ENCODE measurements at regions not wholly inside any gene's neighbourhood (a gene's known extent, or its start where the extent isn't known, plus 50 kb on each side); places are given as distances from the start of the nearest gene placed in this dataset.

GRCh38 chr5:44983006-44983405 lies 174.3 kb downstream of the MRPS30 start:
- no peaks in the 10 kb centered on the region for H3K27me3 Mint-ChIP-seq (ENCODE audit: low read depth in 3 of 3)
- TF ChIP-seq CTCF (IDR thresholded peaks at IDR 0.05), result no peak
- no peak overlapping the region for H3K27ac ChIP-seq (ENCODE audit: low read depth in 1 of 2, low read length in 2 of 2)
- no peak overlapping the region for H3K4me2 ChIP-seq (replicated peaks; ENCODE audit: extremely low read depth, low read length, poor library complexity, severe bottlenecking)
- H3K27me3 ChIP-seq (ENCODE audit: control insufficient read depth in 2 of 2, insufficient read depth in 2 of 2, low read length in 2 of 2), result no peaks in the 10 kb centered on the region
- no peak overlapping the region for H2AFZ ChIP-seq (ENCODE audit: insufficient read depth, low read depth, low read length, poor library complexity, severe bottlenecking)
- intact Hi-C loops (cut with micrococcal nuclease), result no loop called here
- no peak for DNase-seq
- H3K4me3 Mint-ChIP-seq, result no peak overlapping the region
- peaks cover 19 to 31% (median 26%) of the 10 kb centered on the region in 7 donors for H3K9me3 Mint-ChIP-seq
- no peaks in the 10 kb centered on the region for H3K36me3 ChIP-seq (replicated peaks in 1 of 2; ENCODE audit: control insufficient read depth in 1 of 2, insufficient read depth in 2 of 2, low read length in 2 of 2)
- no peaks in the 10 kb centered on the region for H4K20me1 ChIP-seq (ENCODE audit: insufficient read depth, low read length)
- H3K79me2 ChIP-seq (ENCODE audit: insufficient read depth, low read length), result no peaks in the 10 kb centered on the region
- no peaks in the 10 kb centered on the region for H3K4me1 Mint-ChIP-seq
- peaks cover 27 to 30% of the 10 kb centered on the region in 2 donors for H3K9me3 ChIP-seq (replicated peaks in 1 of 2; ENCODE audit: control insufficient read depth in 1 of 2, insufficient read depth in 1 of 2, low read length in 2 of 2)
- H3K27ac Mint-ChIP-seq, result no peak overlapping the region
- no peaks in the 10 kb centered on the region for H3K4me1 ChIP-seq (ENCODE audit: control insufficient read depth in 1 of 2, insufficient read depth in 2 of 2, low read length in 2 of 2)
- no peak overlapping the region for H3K9ac ChIP-seq (ENCODE audit: insufficient read depth, low read length, poor library complexity, severe bottlenecking)
- H3K36me3 Mint-ChIP-seq, result no peaks in the 10 kb centered on the region
- no peak overlapping the region for H3K4me3 ChIP-seq (replicated peaks in 1 of 3; ENCODE audit: low read depth in 2 of 3, low read length in 3 of 3)

- H3K27ac Mint-ChIP-seq, result no peak overlapping the region
- TF ChIP-seq CTCF (IDR thresholded peaks at IDR 0.05), result no peak
- Histone ChIP-seq H3K4me2 (replicated peaks; ENCODE audit: extremely low read depth, low read length, poor library complexity, severe bottlenecking) (no peak overlapping the region), H3K4me3 (replicated peaks in 1 of 3; ENCODE audit: low read depth in 2 of 3, low read length in 3 of 3) (no peak overlapping the region), H4K20me1 (ENCODE audit: insufficient read depth, low read length) (no peaks in the 10 kb centered on the region), H3K4me1 (ENCODE audit: control insufficient read depth in 1 of 2, insufficient read depth in 2 of 2, low read length in 2 of 2) (no peaks in the 10 kb centered on the region), H3K27me3 (ENCODE audit: control insufficient read depth in 2 of 2, insufficient read depth in 2 of 2, low read length in 2 of 2) (no peaks in the 10 kb centered on the region), H3K9me3 (replicated peaks in 1 of 2; ENCODE audit: control insufficient read depth in 1 of 2, insufficient read depth in 1 of 2, low read length in 2 of 2) (peaks cover 31 to 35% of the 10 kb centered on the region in 2 donors), H3K79me2 (ENCODE audit: insufficient read depth, low read length) (no peaks in the 10 kb centered on the region), H3K36me3 (replicated peaks in 1 of 2; ENCODE audit: control insufficient read depth in 1 of 2, insufficient read depth in 2 of 2, low read length in 2 of 2) (no peaks in the 10 kb centered on the region), H3K27ac (ENCODE audit: low read depth in 1 of 2, low read length in 2 of 2) (no peak overlapping the region), H3K9ac (ENCODE audit: insufficient read depth, low read length, poor library complexity, severe bottlenecking) (no peak overlapping the region), H2AFZ (ENCODE audit: insufficient read depth, low read depth, low read length, poor library complexity, severe bottlenecking) (no peak overlapping the region)
- DNase-seq, result no peak
- intact Hi-C loops (cut with micrococcal nuclease), result no loop called here
- H3K4me1 Mint-ChIP-seq, result no peaks in the 10 kb centered on the region
- no peak overlapping the region for H3K4me3 Mint-ChIP-seq
- peaks cover 21 to 42% (median 31%) of the 10 kb centered on the region in 7 donors for H3K9me3 Mint-ChIP-seq
- H3K27me3 Mint-ChIP-seq (ENCODE audit: low read depth in 3 of 3), result no peaks in the 10 kb centered on the region
- no peaks in the 10 kb centered on the region for H3K36me3 Mint-ChIP-seq
Measured at GRCh38 chr5:44987026-44987425, 178.3 kb downstream of the MRPS30 start.
